OCI-LY7 (cell line): ENCODE measurements at regions not wholly inside any gene's neighbourhood (a gene's known extent, or its start where the extent isn't known, plus 50 kb on each side); places are given as distances from the start of the nearest gene placed in this dataset.

ENCODE experiments used
- BruUV-seq: library from RNA; stranded (reverse); fragments of 400-500 nt; replicated peaks from 2 replicates; lab custom pipeline; 2021; lab: Mats Ljungman, UMichigan
- CTCF ChIA-PET: fragments of 300-600 bp; sonication (Branson Sonifier 250); formaldehyde crosslinking; loops from one replicate; lab custom pipeline; 2022; ENCODE audit warnings: antibody characterized with exemption; ENCODE audit not compliant: unreplicated experiment; lab: Charles Lee
- POLR2A ChIA-PET: fragments of 300-600 bp; sonication (Branson Sonifier 250); formaldehyde crosslinking; loops from one replicate; lab custom pipeline; 2022; ENCODE audit warnings: antibody characterized with exemption; lab: Charles Lee
- DNase-seq: peaks from one replicate; pipeline ENCODE4 v3.0.0-alpha.2; 2015; ENCODE audit warnings: low spot score
- H2AFZ ChIP-seq: fragments of 200-600 bp; sonication (generic), shearing (Covaris generic); 2 replicates; pipeline ENCODE4 v1.6.1; 2014; ENCODE audit warnings: mild to moderate bottlenecking, antibody characterized with exemption, low read length, moderate library complexity
- H3K27ac ChIP-seq: fragments of 200-600 bp; sonication (generic); 2 replicates; pipeline ENCODE4 v1.5.1; 2014; ENCODE audit warnings: mixed run types, low read depth, mild to moderate bottlenecking, moderate library complexity, low read length, inconsistent platforms; ENCODE audit not compliant: poor library complexity, severe bottlenecking
- H3K36me3 ChIP-seq: fragments of 200-600 bp; sonication (generic); 2 replicates; pipeline ENCODE4 v1.6.1; 2014; ENCODE audit warnings: mild to moderate bottlenecking, antibody characterized with exemption, low read length, moderate library complexity, mixed read lengths; ENCODE audit not compliant: insufficient read depth
- H3K4me1 ChIP-seq: fragments of 200-600 bp; sonication (generic); 2 replicates; pipeline ENCODE4 v1.5.1; 2014; ENCODE audit warnings: mild to moderate bottlenecking, low read length; ENCODE audit not compliant: insufficient read depth, poor library complexity, severe bottlenecking
- H3K4me2 ChIP-seq: fragments of 200-600 bp; sonication (generic); 2 replicates; pipeline ENCODE4 v1.6.1; 2014; ENCODE audit warnings: mild to moderate bottlenecking, low read length
- H3K4me3 ChIP-seq: fragments of 200-600 bp; sonication (generic); 2 replicates; pipeline ENCODE4 v1.5.1; 2014; ENCODE audit warnings: mild to moderate bottlenecking, low read depth, low read length; ENCODE audit not compliant: poor library complexity, severe bottlenecking
- H3K79me2 ChIP-seq: fragments of 200-600 bp; sonication (generic); 2 replicates; pipeline ENCODE4 v1.6.1; 2016; ENCODE audit warnings: low read depth, mild to moderate bottlenecking, low read length, moderate library complexity, mixed read lengths; ENCODE audit not compliant: insufficient read depth
- H3K9me2 ChIP-seq: fragments of 200-600 bp; sonication (generic); 2 replicates; pipeline ENCODE4 v1.6.1; 2016; ENCODE audit warnings: mild to moderate bottlenecking, low read length, mixed read lengths; ENCODE audit not compliant: insufficient read depth
- H3K9me3 ChIP-seq: fragments of 200-600 bp; sonication (generic); 2 replicates; pipeline ENCODE4 v1.6.1; 2014; ENCODE audit warnings: mild to moderate bottlenecking, mixed run types, low read length, mixed read lengths
- H4K20me1 ChIP-seq: fragments of 200-600 bp; sonication (generic); 2 replicates; pipeline ENCODE4 v1.6.1; 2014; ENCODE audit warnings: mild to moderate bottlenecking, antibody characterized with exemption, low read length, moderate library complexity, mixed read lengths; ENCODE audit not compliant: insufficient read depth
- EZH2phosphoT487 ChIP-seq: fragments of 200-600 bp; sonication (generic); IDR thresholded peaks from 2 replicates; pipeline ENCODE4 v1.6.1; 2018; ENCODE audit warnings: low read depth, borderline replicate concordance, mild to moderate bottlenecking, mixed run types, antibody characterized with exemption, low read length, moderate library complexity, mixed read lengths
- intact Hi-C: fragments of 100-400 bp; cut with micrococcal nuclease; formaldehyde crosslinking; loops from one replicate; pipeline ENCODE4 v1.10.0; 2022; ENCODE audit not compliant: unreplicated experiment
- TF ChIP-seq, protein P1 (sequence below): fragments of 200-600 bp; sonication (generic); conservative IDR thresholded peaks from 2 replicates; pipeline ENCODE4 v1.5.1; 2014; ENCODE audit warnings: mild to moderate bottlenecking, antibody characterized with exemption, low read length, moderate library complexity, mixed read lengths

DNA sequence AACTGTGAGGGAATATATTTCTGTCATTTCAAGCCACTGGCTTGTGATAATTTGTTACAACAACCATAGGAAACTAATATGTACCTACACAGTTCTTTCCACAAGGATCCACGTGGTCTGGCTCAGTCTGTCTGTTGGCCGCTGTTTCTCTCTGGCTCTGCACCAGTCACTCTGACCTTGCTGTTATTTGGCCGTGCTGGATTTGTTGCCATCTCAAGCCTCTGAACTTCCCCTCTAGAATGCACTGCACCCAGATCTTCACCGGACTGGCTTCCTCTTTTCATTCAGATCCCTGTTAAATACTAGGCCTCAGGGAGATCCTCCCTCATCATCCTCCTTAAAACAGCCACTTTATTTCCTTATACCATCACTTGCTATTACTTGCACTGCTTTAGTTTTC lies 446.8 kb downstream of the TFAP2B start:
- Histone ChIP-seq H3K9me3 (no peaks in the 10 kb centered on the region), H3K9me2 (no peaks in the 10 kb centered on the region), H3K4me3 (no peak overlapping the region), H2AFZ (no peak overlapping the region), H4K20me1 (no peaks in the 10 kb centered on the region), H3K4me1 (no peaks in the 10 kb centered on the region), H3K27ac (no peak overlapping the region), H3K79me2 (no peaks in the 10 kb centered on the region), H3K36me3 (no peaks in the 10 kb centered on the region), H3K4me2 (no peak overlapping the region)
- ChIA-PET POLR2A (interaction anchor here (0.5 kb wide), 1 partner anchor 59 kb away, joined by 3 read pairs; no protein-coding TSS in a partner anchor), CTCF (no interaction called here)
- intact Hi-C loops: no loop called here
- no TSS peak for BruUV-seq
- DNase-seq: no peak
- TF ChIP-seq, protein P1, sequence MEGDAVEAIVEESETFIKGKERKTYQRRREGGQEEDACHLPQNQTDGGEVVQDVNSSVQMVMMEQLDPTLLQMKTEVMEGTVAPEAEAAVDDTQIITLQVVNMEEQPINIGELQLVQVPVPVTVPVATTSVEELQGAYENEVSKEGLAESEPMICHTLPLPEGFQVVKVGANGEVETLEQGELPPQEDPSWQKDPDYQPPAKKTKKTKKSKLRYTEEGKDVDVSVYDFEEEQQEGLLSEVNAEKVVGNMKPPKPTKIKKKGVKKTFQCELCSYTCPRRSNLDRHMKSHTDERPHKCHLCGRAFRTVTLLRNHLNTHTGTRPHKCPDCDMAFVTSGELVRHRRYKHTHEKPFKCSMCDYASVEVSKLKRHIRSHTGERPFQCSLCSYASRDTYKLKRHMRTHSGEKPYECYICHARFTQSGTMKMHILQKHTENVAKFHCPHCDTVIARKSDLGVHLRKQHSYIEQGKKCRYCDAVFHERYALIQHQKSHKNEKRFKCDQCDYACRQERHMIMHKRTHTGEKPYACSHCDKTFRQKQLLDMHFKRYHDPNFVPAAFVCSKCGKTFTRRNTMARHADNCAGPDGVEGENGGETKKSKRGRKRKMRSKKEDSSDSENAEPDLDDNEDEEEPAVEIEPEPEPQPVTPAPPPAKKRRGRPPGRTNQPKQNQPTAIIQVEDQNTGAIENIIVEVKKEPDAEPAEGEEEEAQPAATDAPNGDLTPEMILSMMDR: no peak
- no peak for TF ChIP-seq EZH2phosphoT487

DNA sequence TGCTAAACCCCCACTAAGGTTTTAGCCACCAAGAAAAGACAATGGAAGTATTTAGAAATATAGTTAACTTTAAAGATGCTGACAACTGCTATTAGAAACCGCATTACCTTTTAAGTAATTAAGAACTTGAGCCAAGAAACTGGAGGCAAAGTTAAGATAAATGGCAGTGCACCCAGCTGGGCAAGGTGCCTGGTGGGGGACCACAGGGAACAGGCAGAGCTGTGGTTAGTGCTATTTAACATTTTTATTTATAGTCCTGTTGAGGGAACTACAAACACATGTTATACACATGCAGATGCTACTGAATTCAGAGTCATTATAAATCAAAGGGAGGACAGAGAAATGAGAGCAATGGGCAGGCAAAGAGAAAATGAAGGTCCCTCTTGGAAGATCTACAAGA lies 447.9 kb downstream of the TFAP2B start:
- BruUV-seq: no TSS peak
- DNase-seq: no peak
- intact Hi-C loops: no loop called here
- Histone ChIP-seq H3K4me2 (no peak overlapping the region), H4K20me1 (no peaks in the 10 kb centered on the region), H3K79me2 (no peaks in the 10 kb centered on the region), H3K9me2 (no peaks in the 10 kb centered on the region), H3K27ac (no peak overlapping the region), H2AFZ (no peak overlapping the region), H3K9me3 (no peaks in the 10 kb centered on the region), H3K4me1 (no peaks in the 10 kb centered on the region), H3K36me3 (no peaks in the 10 kb centered on the region), H3K4me3 (no peak overlapping the region)
- POLR2A ChIA-PET: no interaction called here
- no peak for TF ChIP-seq EZH2phosphoT487
- TF ChIP-seq, protein P1: no peak
- CTCF ChIA-PET: no interaction called here

DNA sequence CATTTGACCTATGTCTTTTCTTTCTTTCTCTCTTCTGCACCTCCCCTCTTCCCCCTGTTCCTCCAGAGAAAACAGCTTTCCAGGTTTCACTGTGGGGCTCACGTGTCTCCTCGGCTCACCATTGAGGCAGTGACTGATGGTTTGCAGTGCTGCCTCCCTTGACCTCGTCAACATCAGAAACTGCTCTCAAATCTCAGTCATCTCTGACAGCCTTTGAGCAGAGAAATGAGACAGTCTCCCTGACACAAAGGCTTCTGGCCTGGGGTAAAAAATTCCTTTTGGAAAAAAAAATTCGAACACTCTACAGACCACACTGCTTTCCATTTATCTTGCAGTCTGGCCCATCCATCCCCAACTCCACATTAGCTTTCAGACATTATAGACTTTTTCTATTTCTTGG lies 450.0 kb downstream of the TFAP2B start:
- Histone ChIP-seq H3K4me1 (no peaks in the 10 kb centered on the region), H3K4me3 (no peak overlapping the region), H3K9me3 (no peaks in the 10 kb centered on the region), H3K79me2 (no peaks in the 10 kb centered on the region), H3K4me2 (no peak overlapping the region), H2AFZ (no peak overlapping the region), H4K20me1 (no peaks in the 10 kb centered on the region), H3K36me3 (no peaks in the 10 kb centered on the region), H3K27ac (no peak overlapping the region), H3K9me2 (no peaks in the 10 kb centered on the region)
- DNase-seq: no peak
- TF ChIP-seq EZH2phosphoT487: no peak
- TF ChIP-seq, protein P1: no peak
- intact Hi-C loops: no loop called here
- ChIA-PET POLR2A (no interaction called here), CTCF (no interaction called here)
- BruUV-seq: no TSS peak
